ENCODE measurements at regions not wholly inside any gene's neighbourhood (a gene's known extent, or its start where the extent isn't known, plus 50 kb on each side); places are given as distances from the start of the nearest gene placed in this dataset.
A peak's percentile ranks its signal among the peaks of the same experiment; 100 is the strongest.

DNA sequence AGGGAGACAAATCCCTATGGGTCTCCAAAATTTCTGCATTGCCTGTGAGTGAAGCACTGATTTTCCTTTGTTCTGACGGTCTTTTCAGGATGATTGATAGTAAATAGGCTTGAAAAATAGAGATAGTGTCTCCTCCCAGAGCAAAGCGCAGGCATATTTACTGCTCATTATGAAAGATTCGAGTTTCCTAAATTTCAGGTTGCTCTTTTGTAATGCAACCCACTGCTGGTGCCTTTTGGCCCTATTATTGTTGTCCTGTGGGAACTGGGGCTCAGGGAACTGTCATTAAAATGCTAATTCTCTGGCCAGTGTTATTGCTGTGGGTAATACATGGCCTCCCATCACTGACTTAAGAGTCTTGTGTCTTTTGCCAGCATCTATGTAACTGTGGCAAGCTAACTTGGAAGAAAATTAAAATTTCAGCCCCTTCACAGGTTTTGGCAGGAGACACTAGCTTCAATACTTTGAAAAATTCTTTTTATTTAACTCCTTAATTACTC is 754.1 kb upstream of the MAP3K7 start:
- Histone ChIP-seq H3K4me3 (ENCODE audit: low read depth, low read length) (peak overlapping the region; percentile 2), H3K9me3 (ENCODE audit: control insufficient read depth, insufficient read depth, low read length) (no peaks in the 10 kb centered on the region), H3K4me1 (ENCODE audit: control insufficient read depth, insufficient read depth, low read length) (peaks cover 22% of the 10 kb centered on the region), H3K27me3 (ENCODE audit: control insufficient read depth, insufficient read depth, low read length) (no peaks in the 10 kb centered on the region), H3K9ac (ENCODE audit: low read depth, low read length) (no peak overlapping the region), H3K36me3 (ENCODE audit: control insufficient read depth, insufficient read depth, low read length) (no peaks in the 10 kb centered on the region), H3K27ac (ENCODE audit: low read depth, low read length) (peak overlapping the region; percentile 71)

DNA sequence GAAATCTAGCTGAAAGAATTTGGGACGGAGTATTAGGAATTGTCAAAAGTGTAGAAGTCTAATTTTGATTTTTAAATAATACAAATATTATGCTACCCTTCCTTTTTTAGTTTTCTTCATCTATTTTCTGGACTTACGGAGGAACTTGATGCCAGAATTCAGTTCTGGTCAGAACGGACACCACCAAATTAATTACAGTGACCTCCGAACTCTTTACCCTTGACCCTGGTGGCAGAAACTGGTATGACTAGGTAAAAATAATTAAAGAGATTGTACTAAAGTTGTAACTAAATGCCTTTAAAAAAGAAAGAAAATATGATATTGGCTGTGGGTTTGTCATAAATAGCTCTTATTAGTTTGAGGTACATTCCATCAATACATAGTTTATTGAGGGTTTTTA is 751.1 kb upstream of the MAP3K7 start:
- Histone ChIP-seq H3K4me3 (ENCODE audit: low read depth, low read length) (no peak overlapping the region), H3K36me3 (ENCODE audit: control insufficient read depth, insufficient read depth, low read length) (no peaks in the 10 kb centered on the region)

DNA sequence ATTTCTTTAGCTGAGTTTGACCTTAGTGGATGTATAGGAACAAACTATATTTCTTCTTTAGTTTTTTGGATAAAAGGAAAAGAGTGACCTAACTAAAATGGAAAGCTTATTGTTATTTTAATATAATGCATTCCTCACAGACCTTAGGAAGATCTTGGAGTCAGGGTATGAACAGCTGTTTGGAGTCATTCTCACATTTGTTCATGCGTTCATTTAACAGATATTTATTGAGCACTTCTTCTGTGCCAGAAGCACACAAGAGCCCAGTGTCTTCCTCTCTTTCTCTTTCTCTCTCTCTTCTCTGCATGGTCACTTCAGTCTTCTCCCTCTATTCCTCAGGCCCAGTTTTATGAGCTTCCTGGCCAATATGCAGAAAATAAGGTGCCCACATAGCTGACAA is 744.0 kb upstream of the MAP3K7 start:
- Histone ChIP-seq H3K27ac (ENCODE audit: low read depth, low read length) (no peak overlapping the region), H3K9ac (ENCODE audit: low read depth, low read length) (no peak overlapping the region), H3K4me1 (ENCODE audit: control insufficient read depth, insufficient read depth, low read length) (no peaks in the 10 kb centered on the region; the same call in 1 of the 2 replicates), H3K9me3 (ENCODE audit: control insufficient read depth, insufficient read depth, low read length) (no peaks in the 10 kb centered on the region), H3K36me3 (ENCODE audit: control insufficient read depth, insufficient read depth, low read length) (no peaks in the 10 kb centered on the region), H3K27me3 (ENCODE audit: control insufficient read depth, insufficient read depth, low read length) (no peaks in the 10 kb centered on the region), H3K4me3 (ENCODE audit: low read depth, low read length) (no peak overlapping the region)

More for the DNA sequence above, 751.1 kb upstream of the MAP3K7 start:
- H3K27me3 ChIP-seq (ENCODE audit: control insufficient read depth, insufficient read depth, low read length): no peaks in the 10 kb centered on the region
- peaks cover 22% of the 10 kb centered on the region for H3K4me1 ChIP-seq (ENCODE audit: control insufficient read depth, insufficient read depth, low read length)
- H3K9me3 ChIP-seq (ENCODE audit: control insufficient read depth, insufficient read depth, low read length): no peaks in the 10 kb centered on the region
- H3K27ac ChIP-seq (ENCODE audit: low read depth, low read length): no peak overlapping the region
- no peak overlapping the region for H3K9ac ChIP-seq (ENCODE audit: low read depth, low read length)

DNA sequence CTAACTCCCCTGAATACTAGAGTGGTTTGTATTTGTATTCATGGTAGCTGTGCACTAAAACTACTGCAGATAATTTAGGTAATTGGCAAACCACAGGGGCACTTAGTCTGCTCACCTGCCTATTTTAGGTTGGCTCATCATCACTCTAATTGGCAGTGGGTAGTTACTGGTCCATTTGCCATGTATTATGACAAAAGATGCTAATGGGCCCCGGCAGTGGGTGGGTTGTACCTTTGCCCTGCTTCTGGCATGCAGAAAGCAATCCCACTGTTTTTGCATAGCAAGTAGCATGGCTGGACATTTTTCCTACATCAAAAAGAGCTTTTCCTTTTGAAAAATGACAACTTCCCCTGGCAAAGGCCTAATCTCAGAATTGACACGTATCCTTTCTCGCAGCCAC is 741.4 kb upstream of the MAP3K7 start:
- Histone ChIP-seq H3K4me1 (ENCODE audit: control insufficient read depth, insufficient read depth, low read length) (no peaks in the 10 kb centered on the region; the same call in 1 of the 2 replicates), H3K27ac (ENCODE audit: low read depth, low read length) (no peak overlapping the region), H3K4me3 (ENCODE audit: low read depth, low read length) (no peak overlapping the region), H3K36me3 (ENCODE audit: control insufficient read depth, insufficient read depth, low read length) (no peaks in the 10 kb centered on the region), H3K27me3 (ENCODE audit: control insufficient read depth, insufficient read depth, low read length) (no peaks in the 10 kb centered on the region), H3K9me3 (ENCODE audit: control insufficient read depth, insufficient read depth, low read length) (no peaks in the 10 kb centered on the region), H3K9ac (ENCODE audit: low read depth, low read length) (no peak overlapping the region)

DNA sequence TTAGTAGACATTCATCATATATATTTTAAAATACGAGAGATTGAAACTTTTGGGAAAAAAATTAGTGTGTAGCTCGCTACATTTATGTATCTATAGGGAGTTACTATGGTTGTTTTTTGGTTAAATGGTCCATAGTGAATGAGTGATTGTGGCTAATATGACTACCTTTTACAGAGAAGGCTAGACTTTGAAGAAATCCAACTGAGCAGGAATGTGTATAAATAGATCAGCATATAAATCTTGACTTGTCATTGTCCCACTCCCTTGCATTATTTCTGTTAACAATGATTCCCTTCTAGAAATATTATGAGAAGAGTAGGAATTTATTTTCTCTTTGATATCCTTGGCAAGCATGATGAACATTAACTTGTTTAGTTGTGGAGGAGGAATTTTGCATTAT is 737.8 kb upstream of the MAP3K7 start:
- Histone ChIP-seq H3K27me3 (ENCODE audit: control insufficient read depth, insufficient read depth, low read length) (no peaks in the 10 kb centered on the region), H3K27ac (ENCODE audit: low read depth, low read length) (no peak overlapping the region), H3K36me3 (ENCODE audit: control insufficient read depth, insufficient read depth, low read length) (no peaks in the 10 kb centered on the region), H3K4me1 (ENCODE audit: control insufficient read depth, insufficient read depth, low read length) (no peaks in the 10 kb centered on the region; the same call in 1 of the 2 replicates), H3K9me3 (ENCODE audit: control insufficient read depth, insufficient read depth, low read length) (no peaks in the 10 kb centered on the region), H3K4me3 (ENCODE audit: low read depth, low read length) (no peak overlapping the region), H3K9ac (ENCODE audit: low read depth, low read length) (no peak overlapping the region)

DNA sequence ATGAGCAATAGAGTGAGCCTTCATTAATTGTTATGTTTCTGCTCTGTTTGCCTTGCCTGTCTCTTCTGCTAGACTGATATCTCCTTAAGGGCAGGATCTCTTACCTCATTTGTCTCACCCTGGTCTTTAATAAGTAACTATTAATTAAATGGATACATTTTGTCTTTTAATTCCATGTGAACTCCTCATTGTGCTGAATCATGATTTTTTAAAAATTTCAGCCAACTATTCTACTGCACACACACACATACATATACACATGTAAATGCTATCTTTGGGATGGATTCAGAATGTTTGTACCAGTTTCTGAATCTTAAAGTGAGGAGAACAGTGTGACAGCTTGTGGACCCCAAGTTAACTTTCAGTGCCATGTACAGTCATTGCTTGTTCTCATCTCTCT is 731.1 kb upstream of the MAP3K7 start:
- Histone ChIP-seq H3K4me3 (ENCODE audit: low read depth, low read length) (no peak overlapping the region), H3K9ac (ENCODE audit: low read depth, low read length) (no peak overlapping the region), H3K27ac (ENCODE audit: low read depth, low read length) (no peak overlapping the region), H3K27me3 (ENCODE audit: control insufficient read depth, insufficient read depth, low read length) (no peaks in the 10 kb centered on the region), H3K36me3 (ENCODE audit: control insufficient read depth, insufficient read depth, low read length) (no peaks in the 10 kb centered on the region), H3K4me1 (ENCODE audit: control insufficient read depth, insufficient read depth, low read length) (peaks cover 24% of the 10 kb centered on the region), H3K9me3 (ENCODE audit: control insufficient read depth, insufficient read depth, low read length) (no peaks in the 10 kb centered on the region)

DNA sequence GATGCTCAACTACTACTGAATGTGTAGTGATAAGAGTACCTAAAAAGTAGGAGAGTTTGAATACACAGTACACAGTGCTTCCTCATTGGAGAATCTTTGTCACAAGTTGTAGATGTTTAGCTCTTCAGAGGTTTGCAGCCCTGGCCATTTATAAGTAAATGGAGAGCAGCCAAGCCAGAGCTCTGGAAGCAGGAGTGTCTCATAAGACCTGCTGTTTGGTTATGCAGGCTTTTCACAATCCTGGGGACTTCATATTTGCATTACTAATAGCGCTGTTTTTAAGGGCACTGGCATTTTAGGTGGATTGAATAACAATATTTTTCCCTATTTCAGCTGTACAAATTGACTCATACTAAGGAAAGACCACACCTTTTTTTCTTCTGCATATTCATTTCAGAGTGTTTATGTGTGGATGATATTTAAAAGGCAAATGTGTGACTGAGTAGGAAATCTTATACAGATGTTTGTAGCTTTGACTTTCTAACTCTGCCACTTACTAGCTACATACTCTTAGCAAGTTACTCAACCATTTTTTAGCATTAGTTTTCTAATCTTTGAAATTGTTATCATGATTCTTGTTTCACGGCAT is 730.5 kb upstream of the MAP3K7 start:
- no peaks in the 10 kb centered on the region for H3K27me3 ChIP-seq (ENCODE audit: control insufficient read depth, insufficient read depth, low read length)
- H3K9me3 ChIP-seq (ENCODE audit: control insufficient read depth, insufficient read depth, low read length): no peaks in the 10 kb centered on the region
- H3K27ac ChIP-seq (ENCODE audit: low read depth, low read length): no peak overlapping the region
- H3K9ac ChIP-seq (ENCODE audit: low read depth, low read length): no peak overlapping the region
- peaks cover 24% of the 10 kb centered on the region for H3K4me1 ChIP-seq (ENCODE audit: control insufficient read depth, insufficient read depth, low read length)
- H3K4me3 ChIP-seq (ENCODE audit: low read depth, low read length): no peak overlapping the region
- H3K36me3 ChIP-seq (ENCODE audit: control insufficient read depth, insufficient read depth, low read length): no peaks in the 10 kb centered on the region

DNA sequence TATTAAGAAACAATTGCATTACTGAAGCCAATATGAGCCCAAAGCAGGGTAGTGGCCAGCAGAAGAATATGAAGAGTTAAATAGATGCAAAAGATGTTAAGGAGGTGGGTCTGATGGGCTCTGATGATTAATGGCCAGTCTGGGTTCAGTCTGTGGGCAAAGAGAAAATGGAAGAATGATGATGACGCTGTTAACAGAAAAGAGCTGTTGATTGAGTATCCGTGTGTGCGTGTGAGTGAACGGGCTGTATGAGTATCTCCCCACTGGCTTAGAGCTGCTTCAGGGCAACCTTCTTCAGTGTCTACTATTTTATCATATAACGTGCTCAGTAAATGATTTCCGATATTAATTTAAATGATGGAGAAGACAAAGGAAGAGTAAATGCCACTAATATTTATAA is 723.3 kb upstream of the MAP3K7 start:
- no peaks in the 10 kb centered on the region for H3K27me3 ChIP-seq (ENCODE audit: control insufficient read depth, insufficient read depth, low read length)
- no peaks in the 10 kb centered on the region for H3K4me1 ChIP-seq (ENCODE audit: control insufficient read depth, insufficient read depth, low read length)
- no peaks in the 10 kb centered on the region for H3K36me3 ChIP-seq (ENCODE audit: control insufficient read depth, insufficient read depth, low read length)
- no peak overlapping the region for H3K4me3 ChIP-seq (ENCODE audit: low read depth, low read length)
- no peaks in the 10 kb centered on the region for H3K9me3 ChIP-seq (ENCODE audit: control insufficient read depth, insufficient read depth, low read length)
- no peak overlapping the region for H3K27ac ChIP-seq (ENCODE audit: low read depth, low read length)
- H3K9ac ChIP-seq (ENCODE audit: low read depth, low read length): no peak overlapping the region

DNA sequence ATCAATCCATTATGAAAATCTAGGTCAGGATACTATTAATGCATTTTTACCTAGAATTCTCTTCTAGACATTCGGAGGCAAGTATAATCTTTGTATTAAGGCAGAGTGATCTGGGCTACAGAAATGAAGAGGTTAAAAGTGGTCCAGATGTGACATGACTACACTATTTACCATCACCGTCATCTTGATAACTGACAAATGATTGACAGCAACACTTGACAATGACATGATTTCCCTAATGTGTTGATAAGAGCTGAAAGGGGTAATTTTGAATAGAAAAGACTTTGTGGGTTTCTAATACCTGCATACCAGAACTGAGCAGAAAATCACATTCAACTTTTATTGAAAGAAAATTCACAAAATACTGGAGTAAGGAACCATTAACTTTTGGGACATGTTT is 718.9 kb upstream of the MAP3K7 start:
- Histone ChIP-seq H3K27me3 (ENCODE audit: control insufficient read depth, insufficient read depth, low read length) (peaks cover 27% of the 10 kb centered on the region), H3K36me3 (ENCODE audit: control insufficient read depth, insufficient read depth, low read length) (no peaks in the 10 kb centered on the region), H3K9ac (ENCODE audit: low read depth, low read length) (no peak overlapping the region), H3K27ac (ENCODE audit: low read depth, low read length) (no peak overlapping the region), H3K9me3 (ENCODE audit: control insufficient read depth, insufficient read depth, low read length) (no peaks in the 10 kb centered on the region), H3K4me3 (ENCODE audit: low read depth, low read length) (no peak overlapping the region), H3K4me1 (ENCODE audit: control insufficient read depth, insufficient read depth, low read length) (no peaks in the 10 kb centered on the region; the same call in 1 of the 2 replicates)

DNA sequence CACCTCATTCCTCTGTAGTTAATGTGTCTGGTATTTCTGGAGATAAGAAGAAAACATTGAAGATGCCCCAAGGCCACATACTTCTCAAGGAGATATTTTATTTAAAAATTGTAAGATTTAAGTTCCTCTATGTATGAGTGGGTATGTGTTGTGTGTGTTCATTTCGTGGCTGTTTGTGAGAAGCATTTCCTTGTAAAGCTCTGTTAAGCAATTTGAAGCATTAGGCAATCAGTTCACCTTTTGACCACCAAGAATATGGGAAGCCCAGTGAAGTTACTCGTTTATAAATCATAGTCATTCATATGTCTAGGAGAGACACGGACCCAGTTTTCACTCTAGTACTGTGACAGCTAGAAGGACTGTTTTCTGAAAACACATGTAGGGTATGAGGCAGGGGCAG is 717.6 kb upstream of the MAP3K7 start:
- Histone ChIP-seq H3K9me3 (ENCODE audit: control insufficient read depth, insufficient read depth, low read length) (no peaks in the 10 kb centered on the region), H3K9ac (ENCODE audit: low read depth, low read length) (no peak overlapping the region), H3K27ac (ENCODE audit: low read depth, low read length) (no peak overlapping the region), H3K27me3 (ENCODE audit: control insufficient read depth, insufficient read depth, low read length) (peaks cover 39% of the 10 kb centered on the region), H3K36me3 (ENCODE audit: control insufficient read depth, insufficient read depth, low read length) (no peaks in the 10 kb centered on the region), H3K4me3 (ENCODE audit: low read depth, low read length) (no peak overlapping the region), H3K4me1 (ENCODE audit: control insufficient read depth, insufficient read depth, low read length) (peaks cover 6% of the 10 kb centered on the region)

DNA sequence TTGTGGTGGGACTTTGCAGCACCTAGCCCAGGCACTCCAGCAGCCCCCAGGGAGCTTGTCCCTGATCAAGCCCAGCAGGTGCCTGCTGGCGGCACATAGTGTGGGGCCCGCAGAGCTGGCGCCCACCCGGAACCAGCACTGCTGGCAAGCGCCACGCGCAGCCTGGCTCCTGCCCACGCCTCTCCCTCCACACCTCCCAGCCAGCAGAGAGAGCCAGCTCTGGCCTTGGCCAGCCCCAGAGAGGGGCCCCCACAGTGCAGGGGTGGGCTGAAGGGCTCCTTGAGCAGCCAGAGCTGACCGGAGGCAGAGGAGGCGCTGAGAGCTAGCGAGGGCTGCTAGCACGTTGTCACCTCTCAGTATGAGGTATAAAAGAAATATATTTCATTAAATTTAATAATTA is 716.5 kb upstream of the MAP3K7 start:
- Histone ChIP-seq H3K9ac (ENCODE audit: low read depth, low read length) (no peak overlapping the region), H3K9me3 (ENCODE audit: control insufficient read depth, insufficient read depth, low read length) (no peaks in the 10 kb centered on the region), H3K27me3 (ENCODE audit: control insufficient read depth, insufficient read depth, low read length) (peaks cover 50% of the 10 kb centered on the region)

More for the DNA sequence above, 716.5 kb upstream of the MAP3K7 start:
- Histone ChIP-seq H3K4me1 (ENCODE audit: control insufficient read depth, insufficient read depth, low read length) (peaks cover 14% of the 10 kb centered on the region), H3K36me3 (ENCODE audit: control insufficient read depth, insufficient read depth, low read length) (no peaks in the 10 kb centered on the region), H3K27ac (ENCODE audit: low read depth, low read length) (no peak overlapping the region), H3K4me3 (ENCODE audit: low read depth, low read length) (no peak overlapping the region)

Measured in HUES48 (cell line).